Loucy (cell line): ENCODE measurements at regions not wholly inside any gene's neighbourhood (a gene's known extent, or its start where the extent isn't known, plus 50 kb on each side); places are given as distances from the start of the nearest gene placed in this dataset.

Experiments
- H2AFZ ChIP-seq: fragments of 200-600 bp; sonication (generic); 2 replicates; pipeline ENCODE4 v1.6.0; 2016; ENCODE audit warnings: antibody characterized with exemption, mild to moderate bottlenecking, low read length, moderate library complexity
- H3F3A ChIP-seq: fragments of 200-600 bp; 2 replicates; pipeline ENCODE4 v1.6.0; 2016; ENCODE audit warnings: antibody characterized with exemption, low read depth, mild to moderate bottlenecking
- H3K27me3 ChIP-seq: fragments of 200-600 bp; sonication (generic); 2 replicates; pipeline ENCODE4 v1.6.1; 2014; ENCODE audit warnings: low read length, mild to moderate bottlenecking; ENCODE audit not compliant: insufficient read depth, poor library complexity, severe bottlenecking
- H3K36me3 ChIP-seq: fragments of 200-600 bp; sonication (generic); 2 replicates; pipeline ENCODE4 v1.6.1; 2016; ENCODE audit warnings: low read length; ENCODE audit not compliant: insufficient read depth
- H3K4me1 ChIP-seq: fragments of 200-600 bp; sonication (generic); 2 replicates; pipeline ENCODE4 v1.5.1; 2014; ENCODE audit warnings: low read length, mild to moderate bottlenecking; ENCODE audit not compliant: insufficient read depth, poor library complexity, severe bottlenecking
- H3K4me2 ChIP-seq: fragments of 200-600 bp; sonication (generic); 2 replicates; pipeline ENCODE4 v1.6.0; 2014; ENCODE audit warnings: antibody characterized with exemption, low read length, low read depth, mild to moderate bottlenecking; ENCODE audit not compliant: poor library complexity, severe bottlenecking
- H3K4me3 ChIP-seq: fragments of 200-600 bp; sonication (generic); 2 replicates; pipeline ENCODE4 v1.5.1; 2014; ENCODE audit warnings: low read length, mild to moderate bottlenecking, mixed read lengths; ENCODE audit not compliant: poor library complexity, severe bottlenecking
- H3K79me2 ChIP-seq: fragments of 200-600 bp; sonication (generic); 2 replicates; pipeline ENCODE4 v1.6.1; 2014; ENCODE audit warnings: low read length; ENCODE audit not compliant: insufficient read depth
- H3K9ac ChIP-seq: fragments of 200-600 bp; sonication (generic); 2 replicates; pipeline ENCODE4 v1.6.0; 2014; ENCODE audit warnings: mild to moderate bottlenecking, low read depth, low read length, moderate library complexity; ENCODE audit not compliant: poor library complexity, severe bottlenecking
- H3K9me2 ChIP-seq: fragments of 200-600 bp; sonication (generic); replicated peaks from 2 replicates; pipeline ENCODE4 v1.6.1; 2016; ENCODE audit warnings: low read depth, low read length, mixed read lengths
- H3K9me3 ChIP-seq: fragments of 200-600 bp; sonication (generic); 2 replicates; pipeline ENCODE4 v1.6.1; 2014; ENCODE audit warnings: mild to moderate bottlenecking, antibody characterized with exemption, low read length, low read depth; ENCODE audit not compliant: insufficient read depth
- H4K20me1 ChIP-seq: fragments of 200-600 bp; sonication (generic); 2 replicates; pipeline ENCODE4 v1.6.0; 2014; ENCODE audit warnings: antibody characterized with exemption, low read length, mild to moderate bottlenecking; ENCODE audit not compliant: insufficient read depth, poor library complexity, severe bottlenecking
- CTCF ChIP-seq: fragments of 200-600 bp; sonication (generic); conservative IDR thresholded peaks from 2 replicates; pipeline ENCODE4 v1.5.1; 2014; ENCODE audit warnings: mild to moderate bottlenecking, antibody characterized with exemption, low read length
- EZH2phosphoT487 ChIP-seq: fragments of 200-600 bp; IDR thresholded peaks from 2 replicates; pipeline ENCODE4 v1.6.1; 2018; ENCODE audit warnings: antibody characterized with exemption, mild to moderate bottlenecking, moderate library complexity, borderline replicate concordance

GRCh38 chr6:9834233-9834632 lies 580.6 kb downstream of the TFAP2A start:
- Histone ChIP-seq H2AFZ (no peak overlapping the region), H3K79me2 (no peaks in the 10 kb centered on the region), H3K4me1 (no peaks in the 10 kb centered on the region), H3K9me2 (no peaks in the 10 kb centered on the region), H4K20me1 (no peaks in the 10 kb centered on the region), H3K9ac (no peak overlapping the region), H3F3A (no peaks in the 10 kb centered on the region), H3K36me3 (no peaks in the 10 kb centered on the region), H3K9me3 (no peaks in the 10 kb centered on the region; the same call in 1 of the 2 replicates), H3K27me3 (no peaks in the 10 kb centered on the region), H3K4me3 (no peak overlapping the region), H3K4me2 (no peak overlapping the region)
- TF ChIP-seq EZH2phosphoT487 (no peak), CTCF (no peak)

GRCh38 chr6:9831783-9832182 lies 583.1 kb downstream of the TFAP2A start:
- H3F3A ChIP-seq: no peaks in the 10 kb centered on the region
- no peak overlapping the region for H2AFZ ChIP-seq
- H3K27me3 ChIP-seq: no peaks in the 10 kb centered on the region
- H3K4me2 ChIP-seq: no peak overlapping the region
- H3K4me1 ChIP-seq: no peaks in the 10 kb centered on the region
- no peak overlapping the region for H3K9ac ChIP-seq
- no peaks in the 10 kb centered on the region for H4K20me1 ChIP-seq
- no peaks in the 10 kb centered on the region for H3K36me3 ChIP-seq
- TF ChIP-seq CTCF (no peak), EZH2phosphoT487 (no peak)
- H3K4me3 ChIP-seq: no peak overlapping the region
- no peaks in the 10 kb centered on the region; the same call in 1 of the 2 replicates for H3K9me3 ChIP-seq
- H3K79me2 ChIP-seq: no peaks in the 10 kb centered on the region
- no peaks in the 10 kb centered on the region for H3K9me2 ChIP-seq

GRCh38 chr6:9830808-9831207 lies 584.1 kb downstream of the TFAP2A start:
- no peak overlapping the region for H2AFZ ChIP-seq
- H3K9ac ChIP-seq: no peak overlapping the region
- no peaks in the 10 kb centered on the region for H4K20me1 ChIP-seq
- no peaks in the 10 kb centered on the region for H3K79me2 ChIP-seq
- no peaks in the 10 kb centered on the region for H3K9me3 ChIP-seq
- TF ChIP-seq EZH2phosphoT487: no peak
- no peak for TF ChIP-seq CTCF
- no peak overlapping the region for H3K4me2 ChIP-seq
- H3K36me3 ChIP-seq: no peaks in the 10 kb centered on the region
- no peaks in the 10 kb centered on the region for H3K27me3 ChIP-seq
- H3K4me1 ChIP-seq: no peaks in the 10 kb centered on the region
- H3K4me3 ChIP-seq: no peak overlapping the region
- H3K9me2 ChIP-seq: no peaks in the 10 kb centered on the region
- H3F3A ChIP-seq: no peaks in the 10 kb centered on the region
